ENCODE measurements at regions not wholly inside any gene's neighbourhood (a gene's known extent, or its start where the extent isn't known, plus 50 kb on each side); places are given as distances from the start of the nearest gene placed in this dataset.

- TF ChIP-seq CTCF (IDR thresholded peaks at IDR 0.05) (no peak), POLR2A (IDR thresholded peaks at IDR 0.05) (no peak)
Measured at GRCh38 chr3:84885199-84885882, 73.4 kb upstream of the CADM2 start.

All from uterus (tissue), 2 donors.